OCI-LY1 (cell line): ENCODE measurements at regions not wholly inside any gene's neighbourhood (a gene's known extent, or its start where the extent isn't known, plus 50 kb on each side); places are given as distances from the start of the nearest gene placed in this dataset.

ENCODE experiments used
- H2AFZ ChIP-seq: fragments of 200-600 bp; sonication (generic), shearing (Covaris generic); 2 replicates; pipeline ENCODE4 v1.6.0; 2014; ENCODE audit warnings: antibody characterized with exemption, mild to moderate bottlenecking, low read length
- H3F3A ChIP-seq: fragments of 200-600 bp; sonication (generic), shearing (Covaris generic); 2 replicates; pipeline ENCODE4 v1.6.0; 2014; ENCODE audit warnings: mild to moderate bottlenecking, antibody characterized with exemption, low read length, moderate library complexity; ENCODE audit not compliant: insufficient read depth
- H3K27ac ChIP-seq: fragments of 200-600 bp; sonication (generic); 2 replicates; pipeline ENCODE4 v1.5.1; 2014; ENCODE audit warnings: low read length, mixed run types, mild to moderate bottlenecking, low read depth; ENCODE audit not compliant: poor library complexity, severe bottlenecking
- H3K27me3 ChIP-seq: fragments of 200-600 bp; sonication (generic); 2 replicates; pipeline ENCODE4 v1.6.0; 2014; ENCODE audit warnings: antibody characterized with exemption, mild to moderate bottlenecking, low read length, moderate library complexity; ENCODE audit not compliant: insufficient read depth
- H3K36me3 ChIP-seq: fragments of 200-600 bp; sonication (generic); 2 replicates; pipeline ENCODE4 v1.6.1; 2014; ENCODE audit warnings: mild to moderate bottlenecking, antibody characterized with exemption, low read length, moderate library complexity, mixed read lengths; ENCODE audit not compliant: insufficient read depth
- H3K4me1 ChIP-seq: fragments of 200-600 bp; sonication (generic); 2 replicates; pipeline ENCODE4 v1.5.1; 2014; ENCODE audit warnings: mild to moderate bottlenecking, low read length, moderate library complexity; ENCODE audit not compliant: insufficient read depth, severe bottlenecking
- H3K4me2 ChIP-seq: fragments of 200-600 bp; sonication (generic), shearing (Covaris generic); 2 replicates; pipeline ENCODE4 v1.6.1; 2014; ENCODE audit warnings: low read length
- H3K4me3 ChIP-seq: fragments of 200-600 bp; sonication (generic); 2 replicates; pipeline ENCODE4 v1.5.1; 2014; ENCODE audit warnings: low read length, low read depth, mild to moderate bottlenecking, mixed read lengths; ENCODE audit not compliant: poor library complexity, severe bottlenecking
- H3K79me2 ChIP-seq: fragments of 200-600 bp; shearing (Covaris generic); 2 replicates; pipeline ENCODE4 v1.6.1; 2016; ENCODE audit warnings: mixed run types, low read length, mixed read lengths; ENCODE audit not compliant: insufficient read depth
- H3K9ac ChIP-seq: fragments of 200-600 bp; sonication (generic), shearing (Covaris generic); 2 replicates; pipeline ENCODE4 v1.6.1; 2014; ENCODE audit warnings: mild to moderate bottlenecking, low read length, mixed read lengths
- H3K9me2 ChIP-seq: fragments of 200-600 bp; sonication (generic), shearing (Covaris generic); 2 replicates; pipeline ENCODE4 v1.6.1; 2014; ENCODE audit warnings: low read depth, mild to moderate bottlenecking, low read length, mixed read lengths
- H3K9me3 ChIP-seq: fragments of 200-600 bp; shearing (Covaris generic); 2 replicates; pipeline ENCODE4 v1.6.1; 2014; ENCODE audit warnings: low read length, mixed read lengths
- H4K20me1 ChIP-seq: fragments of 200-600 bp; sonication (generic), shearing (Covaris generic); 2 replicates; pipeline ENCODE4 v1.6.0; 2016; ENCODE audit warnings: mild to moderate bottlenecking, low read length; ENCODE audit not compliant: insufficient read depth
- CTCF ChIP-seq: fragments of 200-600 bp; sonication (generic), shearing (Covaris generic); IDR thresholded peaks from 2 replicates; pipeline ENCODE4 v1.5.1; 2017; ENCODE audit warnings: mild to moderate bottlenecking, antibody characterized with exemption, low read length, moderate library complexity, mixed read lengths
- EZH2 ChIP-seq: fragments of 200-600 bp; sonication (generic), shearing (Covaris generic); IDR thresholded peaks from 2 replicates; pipeline ENCODE4 v1.8.0; 2017; ENCODE audit warnings: borderline replicate concordance, mixed run types, mild to moderate bottlenecking, antibody characterized with exemption, low read length, moderate library complexity, mixed read lengths

GRCh38 chr10:37713132-37713501 is 144.3 kb downstream of the ZNF248 start:
- no peak overlapping the region for H3K4me3 ChIP-seq
- no peak overlapping the region for H3K9ac ChIP-seq
- H3K4me1 ChIP-seq: no peaks in the 10 kb centered on the region
- no peak overlapping the region for H3K27ac ChIP-seq
- no peaks in the 10 kb centered on the region for H3K79me2 ChIP-seq
- no peaks in the 10 kb centered on the region for H3K9me3 ChIP-seq
- no peaks in the 10 kb centered on the region for H3K27me3 ChIP-seq
- no peak for TF ChIP-seq CTCF
- no peak for TF ChIP-seq EZH2
- no peak overlapping the region for H2AFZ ChIP-seq
- no peaks in the 10 kb centered on the region for H4K20me1 ChIP-seq
- H3K4me2 ChIP-seq: no peak overlapping the region
- H3K9me2 ChIP-seq: no peaks in the 10 kb centered on the region
- no peaks in the 10 kb centered on the region for H3F3A ChIP-seq
- no peaks in the 10 kb centered on the region for H3K36me3 ChIP-seq

GRCh38 chr10:37712489-37713131 is 144.8 kb downstream of the ZNF248 start:
- H3K9me3 ChIP-seq: no peaks in the 10 kb centered on the region
- no peak for TF ChIP-seq EZH2
- TF ChIP-seq CTCF: no peak

GRCh38 chr10:37711617-37712488 is 145.6 kb downstream of the ZNF248 start:
- H3K9me3 ChIP-seq: no peaks in the 10 kb centered on the region
- H3K4me2 ChIP-seq: no peak overlapping the region
- H3K4me1 ChIP-seq: no peaks in the 10 kb centered on the region
- no peaks in the 10 kb centered on the region for H3K27me3 ChIP-seq
- TF ChIP-seq EZH2: no peak
- TF ChIP-seq CTCF: no peak
- no peak overlapping the region for H3K9ac ChIP-seq
- no peak overlapping the region for H3K4me3 ChIP-seq
- no peaks in the 10 kb centered on the region for H3K9me2 ChIP-seq
- H3K79me2 ChIP-seq: no peaks in the 10 kb centered on the region
- no peak overlapping the region for H3K27ac ChIP-seq
- no peaks in the 10 kb centered on the region for H3F3A ChIP-seq
- no peaks in the 10 kb centered on the region for H3K36me3 ChIP-seq
- no peaks in the 10 kb centered on the region for H4K20me1 ChIP-seq
- no peak overlapping the region for H2AFZ ChIP-seq

More at GRCh38 chr10:37712489-37713131, 144.8 kb downstream of the ZNF248 start:
- H3K4me3 ChIP-seq: no peak overlapping the region
- H3K4me1 ChIP-seq: no peaks in the 10 kb centered on the region
- no peak overlapping the region for H3K27ac ChIP-seq
- no peaks in the 10 kb centered on the region for H3K9me2 ChIP-seq
- H3K4me2 ChIP-seq: no peak overlapping the region
- no peaks in the 10 kb centered on the region for H4K20me1 ChIP-seq
- no peaks in the 10 kb centered on the region for H3K27me3 ChIP-seq
- H3K9ac ChIP-seq: no peak overlapping the region
- no peaks in the 10 kb centered on the region for H3K36me3 ChIP-seq
- H2AFZ ChIP-seq: no peak overlapping the region
- H3F3A ChIP-seq: no peaks in the 10 kb centered on the region
- H3K79me2 ChIP-seq: no peaks in the 10 kb centered on the region
